GM13976 (cell line): ENCODE measurements at regions not wholly inside any gene's neighbourhood (a gene's known extent, or its start where the extent isn't known, plus 50 kb on each side); places are given as distances from the start of the nearest gene placed in this dataset.

ENCODE experiments used
- DNase-seq: peaks from one replicate; pipeline ENCODE4 v3.0.0; 2012; ENCODE audit warnings: low spot score
- in situ Hi-C: fragments of 300-500 bp; cut with MboI; formaldehyde crosslinking; loops from one replicate; pipeline ENCODE4 v1.12.0; 2022; ENCODE audit warnings: low sequenced_read_pairs, mixed read lengths, inconsistent platforms; ENCODE audit not compliant: unreplicated experiment
- TF ChIP-seq, protein P1 (sequence below): IDR thresholded peaks from 2 replicates; pipeline ENCODE4 v1.5.1; 2012; ENCODE audit warnings: borderline replicate concordance, mild to moderate bottlenecking; ENCODE audit not compliant: insufficient read depth; ENCODE audit errors: extremely low read depth, missing control alignments, control extremely low read depth

DNA sequence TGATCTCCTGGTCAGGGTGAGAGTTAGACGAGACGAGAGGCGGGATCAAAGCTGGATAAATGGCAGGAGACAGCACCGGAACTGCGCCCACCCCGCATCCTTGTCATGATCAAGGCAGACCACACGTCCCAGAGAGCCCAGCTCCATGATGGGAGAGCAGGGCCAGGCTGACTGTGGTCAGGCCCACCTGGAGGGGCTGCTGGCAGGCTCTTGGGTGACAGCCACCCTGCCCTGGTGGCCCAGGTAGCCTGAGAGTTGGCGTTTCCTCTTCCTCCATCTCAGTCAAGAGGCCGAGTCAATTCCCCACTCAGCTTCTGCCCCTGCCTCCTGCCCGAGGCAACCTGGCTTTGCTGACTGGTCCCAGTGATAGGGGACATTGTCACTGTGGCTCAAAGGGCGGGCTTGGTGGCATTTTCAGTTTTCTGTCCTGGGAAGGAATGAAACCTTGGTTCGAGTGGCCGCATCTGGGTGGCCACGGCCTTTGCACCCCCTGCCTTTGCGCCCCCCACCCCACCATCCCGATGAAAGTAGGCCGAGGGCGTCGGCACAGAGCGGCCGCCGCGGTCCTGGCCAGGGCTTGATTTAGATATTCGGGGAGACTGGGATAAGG is 60.8 kb upstream of the PPARA start:
- in situ Hi-C loops: no loop called here
- TF ChIP-seq, protein P1, sequence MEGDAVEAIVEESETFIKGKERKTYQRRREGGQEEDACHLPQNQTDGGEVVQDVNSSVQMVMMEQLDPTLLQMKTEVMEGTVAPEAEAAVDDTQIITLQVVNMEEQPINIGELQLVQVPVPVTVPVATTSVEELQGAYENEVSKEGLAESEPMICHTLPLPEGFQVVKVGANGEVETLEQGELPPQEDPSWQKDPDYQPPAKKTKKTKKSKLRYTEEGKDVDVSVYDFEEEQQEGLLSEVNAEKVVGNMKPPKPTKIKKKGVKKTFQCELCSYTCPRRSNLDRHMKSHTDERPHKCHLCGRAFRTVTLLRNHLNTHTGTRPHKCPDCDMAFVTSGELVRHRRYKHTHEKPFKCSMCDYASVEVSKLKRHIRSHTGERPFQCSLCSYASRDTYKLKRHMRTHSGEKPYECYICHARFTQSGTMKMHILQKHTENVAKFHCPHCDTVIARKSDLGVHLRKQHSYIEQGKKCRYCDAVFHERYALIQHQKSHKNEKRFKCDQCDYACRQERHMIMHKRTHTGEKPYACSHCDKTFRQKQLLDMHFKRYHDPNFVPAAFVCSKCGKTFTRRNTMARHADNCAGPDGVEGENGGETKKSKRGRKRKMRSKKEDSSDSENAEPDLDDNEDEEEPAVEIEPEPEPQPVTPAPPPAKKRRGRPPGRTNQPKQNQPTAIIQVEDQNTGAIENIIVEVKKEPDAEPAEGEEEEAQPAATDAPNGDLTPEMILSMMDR: no peak
- DNase-seq: no peak

DNA sequence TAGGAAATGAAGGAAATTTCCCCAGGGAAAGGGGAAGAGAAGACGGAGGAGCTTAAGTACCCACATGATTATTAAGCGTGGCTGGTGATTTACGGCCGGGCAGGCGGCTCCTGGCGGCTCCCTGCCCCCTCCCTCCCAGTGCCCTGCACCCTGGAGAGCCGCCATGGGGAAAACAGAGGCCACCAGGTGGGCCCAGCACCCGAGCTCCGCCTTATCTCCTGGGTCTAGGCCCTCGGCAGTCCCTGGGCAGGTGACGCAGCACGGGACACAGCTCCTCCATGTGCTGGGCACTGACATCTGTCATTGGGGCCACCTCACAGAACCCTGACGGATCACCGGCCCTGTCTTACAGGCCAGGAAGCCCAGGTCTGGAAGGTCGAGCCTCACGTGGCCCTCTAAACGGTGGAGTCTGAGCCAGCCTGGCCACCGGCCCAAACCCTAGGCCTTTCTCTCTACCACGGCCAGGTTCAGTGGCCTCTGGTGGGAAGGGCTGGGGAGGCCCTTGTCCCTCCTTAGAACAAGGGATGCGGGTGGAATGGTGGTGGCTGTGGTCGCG is 60.2 kb upstream of the PPARA start:
- DNase-seq: no peak
- TF ChIP-seq, protein P1: no peak
- in situ Hi-C loops: no loop called here

DNA sequence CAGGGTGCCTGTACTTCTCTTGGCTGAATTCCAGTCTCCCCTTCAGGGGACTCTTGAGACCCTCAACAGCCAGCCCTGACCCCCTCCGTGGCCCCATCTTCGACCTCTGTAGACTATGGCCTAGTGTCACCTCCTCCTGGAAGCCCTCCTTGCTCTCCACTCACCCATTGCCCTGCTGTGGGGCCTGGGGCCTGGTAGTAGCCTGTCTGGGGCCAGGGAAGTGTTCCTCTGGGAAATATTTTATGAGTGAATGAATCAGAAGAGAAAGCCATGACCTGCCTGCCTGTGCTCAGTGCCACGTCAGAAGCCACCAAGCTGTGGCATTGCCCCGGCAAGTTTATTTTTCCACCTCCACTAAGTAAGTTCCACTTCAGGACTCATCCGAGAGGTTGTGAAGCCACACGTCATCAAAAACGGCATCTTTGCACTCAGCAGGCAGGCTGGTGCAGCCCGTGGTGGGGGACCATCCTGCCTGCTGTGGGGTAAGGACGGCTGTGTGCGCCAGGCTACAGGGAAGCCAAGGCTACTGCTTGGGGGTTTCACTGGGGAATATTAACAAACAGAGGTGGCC is 59.6 kb upstream of the PPARA start:
- no peak for DNase-seq
- TF ChIP-seq, protein P1: no peak
- in situ Hi-C loops: no loop called here

DNA sequence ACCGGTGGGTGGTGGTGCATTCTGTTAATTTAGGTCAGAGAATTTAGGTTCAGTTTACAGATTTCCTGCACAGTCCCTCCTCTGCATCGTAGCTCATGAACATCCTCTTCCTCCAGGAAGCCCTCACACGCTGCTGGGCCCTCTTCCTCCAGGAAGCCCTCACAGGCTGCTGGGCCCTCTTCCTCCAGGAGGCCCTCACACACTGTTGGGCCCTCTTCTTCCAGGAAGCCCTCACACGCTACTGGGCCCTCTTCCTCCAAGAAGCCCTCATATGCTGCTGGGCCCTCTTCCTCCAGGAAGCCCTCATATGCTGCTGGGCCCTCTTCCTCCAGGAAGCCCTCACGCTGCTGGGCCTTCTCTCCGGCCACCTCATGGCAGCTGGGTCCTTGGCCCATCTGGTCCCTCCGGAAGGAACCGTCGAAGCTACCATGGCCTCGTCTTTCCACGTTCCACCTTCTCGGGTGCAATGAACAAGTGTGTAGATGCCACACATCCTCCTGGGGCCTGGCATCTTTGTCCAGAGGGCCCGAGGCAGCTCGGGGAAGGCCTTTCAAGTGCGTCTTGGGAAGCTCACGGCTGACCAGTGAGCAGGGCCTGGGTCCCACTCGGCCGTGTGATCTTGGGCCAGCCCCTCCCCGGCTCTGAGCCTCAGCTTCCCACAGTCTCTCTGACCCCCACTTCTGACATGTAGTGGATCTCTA is 58.9 kb upstream of the PPARA start:
- TF ChIP-seq, protein P1: no peak
- in situ Hi-C loops: no loop called here
- no peak for DNase-seq

DNA sequence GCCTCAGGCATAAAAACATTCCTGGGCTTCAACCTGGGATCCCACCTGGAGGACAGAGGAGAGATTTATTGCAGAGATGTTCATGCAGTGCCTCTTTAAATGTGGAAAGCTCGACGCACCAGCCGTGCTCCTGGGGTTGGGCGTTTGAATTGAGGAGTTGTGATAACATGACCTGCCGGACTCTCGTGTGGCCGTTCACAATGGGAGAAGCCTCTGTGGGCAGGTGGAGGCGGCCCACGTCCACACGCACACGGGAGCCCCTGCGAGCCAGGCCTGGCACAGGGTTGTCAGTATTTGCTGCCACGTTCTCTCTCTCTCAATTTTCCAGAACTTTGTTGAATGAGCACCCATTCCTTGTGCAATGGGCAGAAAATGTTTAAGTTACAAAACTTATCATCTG is 58.3 kb upstream of the PPARA start:
- TF ChIP-seq, protein P1: no peak
- in situ Hi-C loops: no loop called here
- no peak for DNase-seq

DNA sequence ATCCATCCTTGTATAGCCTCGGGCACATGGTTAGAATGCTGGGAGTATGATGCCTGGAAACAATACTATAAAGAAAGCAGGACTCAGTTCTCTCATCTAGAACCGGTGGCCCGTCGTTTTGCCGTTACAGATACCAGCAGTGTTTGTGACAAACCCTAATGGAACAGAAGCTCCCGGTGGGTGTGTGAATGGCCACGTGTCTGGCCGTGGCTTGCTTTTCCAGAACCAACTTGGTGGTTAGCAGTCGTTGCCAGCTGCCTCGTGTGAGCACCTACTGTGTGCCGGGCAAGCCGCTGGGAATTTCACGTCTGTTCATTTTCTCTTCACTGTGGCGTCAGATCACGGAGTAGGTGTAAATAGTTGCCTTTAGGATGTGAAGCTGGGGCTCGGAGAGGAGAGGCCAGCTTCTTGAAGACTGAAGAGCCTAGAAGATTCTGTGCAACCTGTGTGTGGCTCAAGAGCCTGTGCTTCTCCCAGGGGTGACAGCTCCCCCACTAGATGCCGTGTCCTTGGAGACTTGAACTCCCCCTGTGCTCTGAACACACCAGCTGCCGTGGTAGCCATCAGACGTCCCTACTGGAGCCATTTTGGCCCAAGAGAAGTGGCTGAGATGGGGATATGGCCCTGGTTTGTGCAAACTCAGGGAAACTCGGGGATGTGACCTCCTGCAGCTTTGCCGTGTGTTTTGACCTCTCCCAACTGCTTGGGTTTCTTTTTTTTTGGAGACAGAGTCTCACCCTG is 57.5 kb upstream of the PPARA start:
- in situ Hi-C loops: no loop called here
- TF ChIP-seq, protein P1: no peak
- no peak for DNase-seq
